MCF 10A (cell line): ENCODE measurements at regions not wholly inside any gene's neighbourhood (a gene's known extent, or its start where the extent isn't known, plus 50 kb on each side); places are given as distances from the start of the nearest gene placed in this dataset.

ENCODE experiments used
- BruUV-seq: library from RNA; stranded (reverse); fragments of 400-500 nt; replicated peaks from 2 replicates; lab custom pipeline; 2021; lab: Mats Ljungman, UMichigan
- CTCF ChIA-PET: fragments of 300-600 bp; sonication (Branson Sonifier 250); formaldehyde crosslinking; extraction: SDS; loops from one replicate; lab custom pipeline; 2021; ENCODE audit warnings: antibody characterized with exemption, inconsistent platforms; lab: Yijun Ruan, JAX
- POLR2A ChIA-PET: fragments of 300-600, 350-650 bp; sonication (Branson Sonifier 250); formaldehyde crosslinking; extraction: SDS; loops from one replicate; lab custom pipeline; 2020; ENCODE audit warnings: antibody characterized with exemption, inconsistent platforms; lab: Yijun Ruan, JAX
- DNase-seq: peaks from one replicate; pipeline ENCODE4 v3.0.0-alpha.2; 2018; ENCODE audit not compliant: unreplicated experiment
- H3K27ac Mint-ChIP-seq: one replicate; pipeline ENCODE4 v1.8.0; 2022; ENCODE audit warnings: mild to moderate bottlenecking, low read depth, mixed read lengths; ENCODE audit not compliant: unreplicated experiment
- H3K27me3 Mint-ChIP-seq: one replicate; pipeline ENCODE4 v1.8.0; 2022; ENCODE audit warnings: mixed read lengths; ENCODE audit not compliant: insufficient read depth, unreplicated experiment
- H3K36me3 Mint-ChIP-seq: one replicate; pipeline ENCODE4 v1.8.0; 2022; ENCODE audit warnings: mild to moderate bottlenecking, moderate library complexity, mixed read lengths; ENCODE audit not compliant: insufficient read depth, unreplicated experiment
- H3K4me1 Mint-ChIP-seq: one replicate; pipeline ENCODE4 v1.8.0; 2022; ENCODE audit warnings: mixed read lengths; ENCODE audit not compliant: insufficient read depth, unreplicated experiment
- H3K4me3 Mint-ChIP-seq: one replicate; pipeline ENCODE4 v1.8.0; 2022; ENCODE audit warnings: mild to moderate bottlenecking, moderate library complexity, mixed read lengths; ENCODE audit not compliant: unreplicated experiment
- H3K9me3 Mint-ChIP-seq: one replicate; pipeline ENCODE4 v1.8.0; 2022; ENCODE audit warnings: mixed read lengths; ENCODE audit not compliant: unreplicated experiment
- intact Hi-C: fragments of 100-400 bp; cut with micrococcal nuclease; formaldehyde crosslinking; loops from 2 replicates; pipeline ENCODE4 v1.14.1; 2022
- TF ChIP-seq, protein P1 (sequence below): fragments of 200-600 bp; IDR thresholded peaks from one replicate; pipeline ENCODE4 v1.8.0; 2022; ENCODE audit warnings: antibody characterized with exemption, mild to moderate bottlenecking; ENCODE audit not compliant: unreplicated experiment

DNA sequence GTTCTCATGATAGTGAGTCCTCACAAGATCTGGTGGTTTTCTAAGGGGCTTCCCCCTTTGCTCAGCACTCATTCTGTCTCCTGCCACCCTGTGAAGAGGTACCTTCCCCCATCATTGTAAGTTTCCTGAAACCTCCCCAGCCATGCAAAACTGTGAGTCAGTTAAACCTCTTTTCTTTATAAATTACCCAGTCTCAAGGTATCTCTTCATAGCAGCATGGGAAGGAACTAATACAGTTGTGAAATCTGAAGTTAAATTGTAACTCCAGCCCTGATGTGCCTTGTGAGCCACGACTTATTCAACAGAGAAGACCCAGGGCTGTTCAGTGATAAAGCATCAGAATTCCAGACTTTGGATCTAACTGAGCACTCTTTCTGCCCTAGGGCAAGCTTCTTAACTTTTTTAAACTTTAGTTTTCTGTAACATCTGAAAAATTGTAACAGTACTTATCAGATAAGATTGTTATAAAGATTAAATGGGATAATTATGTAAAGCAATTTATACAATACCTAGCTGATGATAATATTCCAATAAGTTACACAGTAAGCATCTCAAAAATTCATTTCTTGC lies 220.0 kb downstream of the TRPC6 start:
- Mint-ChIP-seq H3K4me1 (no peaks in the 10 kb centered on the region), H3K27ac (no peak overlapping the region), H3K27me3 (peaks cover 14% of the 10 kb centered on the region), H3K4me3 (no peak overlapping the region), H3K36me3 (no peaks in the 10 kb centered on the region), H3K9me3 (peaks cover 8% of the 10 kb centered on the region)
- no TSS peak for BruUV-seq
- CTCF ChIA-PET: no interaction called here
- intact Hi-C loops: no loop called here
- TF ChIP-seq, protein P1, sequence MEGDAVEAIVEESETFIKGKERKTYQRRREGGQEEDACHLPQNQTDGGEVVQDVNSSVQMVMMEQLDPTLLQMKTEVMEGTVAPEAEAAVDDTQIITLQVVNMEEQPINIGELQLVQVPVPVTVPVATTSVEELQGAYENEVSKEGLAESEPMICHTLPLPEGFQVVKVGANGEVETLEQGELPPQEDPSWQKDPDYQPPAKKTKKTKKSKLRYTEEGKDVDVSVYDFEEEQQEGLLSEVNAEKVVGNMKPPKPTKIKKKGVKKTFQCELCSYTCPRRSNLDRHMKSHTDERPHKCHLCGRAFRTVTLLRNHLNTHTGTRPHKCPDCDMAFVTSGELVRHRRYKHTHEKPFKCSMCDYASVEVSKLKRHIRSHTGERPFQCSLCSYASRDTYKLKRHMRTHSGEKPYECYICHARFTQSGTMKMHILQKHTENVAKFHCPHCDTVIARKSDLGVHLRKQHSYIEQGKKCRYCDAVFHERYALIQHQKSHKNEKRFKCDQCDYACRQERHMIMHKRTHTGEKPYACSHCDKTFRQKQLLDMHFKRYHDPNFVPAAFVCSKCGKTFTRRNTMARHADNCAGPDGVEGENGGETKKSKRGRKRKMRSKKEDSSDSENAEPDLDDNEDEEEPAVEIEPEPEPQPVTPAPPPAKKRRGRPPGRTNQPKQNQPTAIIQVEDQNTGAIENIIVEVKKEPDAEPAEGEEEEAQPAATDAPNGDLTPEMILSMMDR: no peak
- POLR2A ChIA-PET: no interaction called here
- no peak for DNase-seq

DNA sequence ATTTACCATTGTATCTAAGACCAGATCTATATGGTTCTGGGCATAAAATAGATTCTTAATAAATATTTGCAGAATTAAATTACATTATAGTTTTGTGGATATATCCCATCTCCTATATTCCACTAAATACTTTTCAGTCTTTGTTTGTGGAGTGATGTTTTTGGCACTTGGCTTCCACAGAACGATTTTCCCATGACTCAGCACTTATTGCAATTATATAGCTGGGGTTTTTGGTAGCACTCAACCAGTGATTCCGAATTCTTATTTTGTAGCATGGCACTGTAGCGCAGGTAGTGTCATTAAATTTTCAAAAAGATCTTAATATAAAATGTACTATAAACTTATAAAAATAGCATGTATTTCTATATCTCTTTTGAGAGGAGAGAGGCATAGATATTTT lies 221.2 kb downstream of the TRPC6 start:
- Mint-ChIP-seq H3K4me1 (no peaks in the 10 kb centered on the region), H3K4me3 (no peak overlapping the region), H3K27ac (no peak overlapping the region), H3K27me3 (peaks cover 3% of the 10 kb centered on the region), H3K36me3 (no peaks in the 10 kb centered on the region), H3K9me3 (peaks cover 18% of the 10 kb centered on the region)
- TF ChIP-seq, protein P1: no peak
- ChIA-PET POLR2A (no interaction called here), CTCF (interaction anchor here (1.0 kb wide), 1 partner anchor 15 kb away, joined by 3 read pairs; no protein-coding TSS in a partner anchor)
- no peak for DNase-seq
- BruUV-seq: no TSS peak
- intact Hi-C loops: no loop called here

- no peak overlapping the region for H3K27ac Mint-ChIP-seq
- TF ChIP-seq, protein P1: no peak
- CTCF ChIA-PET: interaction anchor here (0.6 kb wide), 1 partner anchor 77 kb away, joined by 3 read pairs; no protein-coding TSS in a partner anchor
- no TSS peak for BruUV-seq
- intact Hi-C loops: no loop called here
- peaks cover 11% of the 10 kb centered on the region for H3K9me3 Mint-ChIP-seq
- H3K4me3 Mint-ChIP-seq: no peak overlapping the region
- H3K4me1 Mint-ChIP-seq: no peaks in the 10 kb centered on the region
- no peak for DNase-seq
- POLR2A ChIA-PET: no interaction called here
- no peaks in the 10 kb centered on the region for H3K36me3 Mint-ChIP-seq
- peaks cover 3% of the 10 kb centered on the region for H3K27me3 Mint-ChIP-seq
Observed at GRCh38 chr11:101357771-101358170, 226.0 kb downstream of the TRPC6 start.

- no TSS peak for BruUV-seq
- TF ChIP-seq, protein P1: no peak
- Mint-ChIP-seq H3K9me3 (peaks cover 11% of the 10 kb centered on the region), H3K27ac (no peak overlapping the region), H3K4me1 (no peaks in the 10 kb centered on the region), H3K4me3 (no peak overlapping the region), H3K36me3 (no peaks in the 10 kb centered on the region), H3K27me3 (peaks cover 27% of the 10 kb centered on the region)
- POLR2A ChIA-PET: no interaction called here
- no peak for DNase-seq
- intact Hi-C loops: no loop called here
- CTCF ChIA-PET: interaction anchor here (0.7 kb wide), 1 partner anchor 26 kb away, joined by 3 read pairs; no protein-coding TSS in a partner anchor
Observed at GRCh38 chr11:101354801-101355200, 225.2 kb upstream of the PGR start.
